Tibial artery (tissue), 4 donors: ENCODE measurements at regions not wholly inside any gene's neighbourhood (a gene's known extent, or its start where the extent isn't known, plus 50 kb on each side); places are given as distances from the start of the nearest gene placed in this dataset.
"Not testable (repeated sequence)": the region's sequence is repeated elsewhere in the genome, so short reads cannot be mapped to it uniquely, and the experiment has no call there.

Experiments used
- DNase-seq, 2 donors: peaks; one replicate each; pipeline ENCODE4 v3.0.0-alpha.2; 2019
- H3K27ac ChIP-seq, 2 donors: fragments of 200-600 bp; sonication (generic) in 1 of 2; 1 replicate in 1 of 2; 2 replicates in 1 of 2; pipeline ENCODE4 v1.5.1; 2018 to 2019; ENCODE audit warnings: mild to moderate bottlenecking in 1 of 2
- H3K27me3 ChIP-seq, 2 donors: fragments of 200-600 bp; sonication (generic) in 1 of 2; one replicate each; pipeline versions ENCODE4 v1.5.1 to v1.6.0; 2016 to 2019
- H3K36me3 ChIP-seq, 3 donors: fragments of 200-600 bp; sonication (generic) in 2 of 3; one replicate each; pipeline ENCODE4 v1.5.1; 2016 to 2019; ENCODE audit warnings: mild to moderate bottlenecking in 2 of 3
- H3K4me1 ChIP-seq, 4 donors: fragments of 200-600 bp; sonication (generic) in 2 of 4; 1 replicate in 3 of 4; 2 replicates in 1 of 4; pipeline ENCODE4 v1.5.1; 2016 to 2019
- H3K4me3 ChIP-seq, 2 donors: fragments of 200-600 bp; sonication (generic) in 1 of 2; 1 replicate in 1 of 2; 2 replicates in 1 of 2; pipeline ENCODE4 v1.5.1; 2018 to 2019; ENCODE audit warnings: mild to moderate bottlenecking in 2 of 2
- H3K9me3 ChIP-seq, 3 donors: fragments of 200-600 bp; sonication (generic) in 1 of 3; one replicate each; pipeline ENCODE4 v1.5.1; 2016 to 2019
- intact Hi-C: fragments of 100-400 bp; cut with DNase I; formaldehyde crosslinking; loops from one replicate; pipeline ENCODE4 v1.15.0; 2023; ENCODE audit warnings: low total_unique reads
- TF ChIP-seq, protein P1 (sequence below), 2 experiments: fragments of 200-600 bp in 1 of 2; fragments of 450-650 bp in 1 of 2; IDR thresholded peaks; one replicate each; pipeline ENCODE4 v1.5.1; 2017 to 2019; ENCODE audit warnings: antibody characterized with exemption in 2 of 2, mild to moderate bottlenecking in 1 of 2, moderate library complexity in 1 of 2

- TF ChIP-seq, protein P1, sequence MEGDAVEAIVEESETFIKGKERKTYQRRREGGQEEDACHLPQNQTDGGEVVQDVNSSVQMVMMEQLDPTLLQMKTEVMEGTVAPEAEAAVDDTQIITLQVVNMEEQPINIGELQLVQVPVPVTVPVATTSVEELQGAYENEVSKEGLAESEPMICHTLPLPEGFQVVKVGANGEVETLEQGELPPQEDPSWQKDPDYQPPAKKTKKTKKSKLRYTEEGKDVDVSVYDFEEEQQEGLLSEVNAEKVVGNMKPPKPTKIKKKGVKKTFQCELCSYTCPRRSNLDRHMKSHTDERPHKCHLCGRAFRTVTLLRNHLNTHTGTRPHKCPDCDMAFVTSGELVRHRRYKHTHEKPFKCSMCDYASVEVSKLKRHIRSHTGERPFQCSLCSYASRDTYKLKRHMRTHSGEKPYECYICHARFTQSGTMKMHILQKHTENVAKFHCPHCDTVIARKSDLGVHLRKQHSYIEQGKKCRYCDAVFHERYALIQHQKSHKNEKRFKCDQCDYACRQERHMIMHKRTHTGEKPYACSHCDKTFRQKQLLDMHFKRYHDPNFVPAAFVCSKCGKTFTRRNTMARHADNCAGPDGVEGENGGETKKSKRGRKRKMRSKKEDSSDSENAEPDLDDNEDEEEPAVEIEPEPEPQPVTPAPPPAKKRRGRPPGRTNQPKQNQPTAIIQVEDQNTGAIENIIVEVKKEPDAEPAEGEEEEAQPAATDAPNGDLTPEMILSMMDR (IDR thresholded peaks at IDR 0.05): no peak
Measured at GRCh38 chr5:117138523-117138922, 563.9 kb upstream of the SEMA6A start.

GRCh38 chr5:117135851-117136250 lies 561.2 kb upstream of the SEMA6A start:
- TF ChIP-seq, protein P1 (IDR thresholded peaks at IDR 0.05): no peak
- H3K4me1 ChIP-seq: no peaks in the 10 kb centered on the region
- intact Hi-C loops: no loop called here
- no peaks in the 10 kb centered on the region for H3K27me3 ChIP-seq
- no peak overlapping the region for H3K27ac ChIP-seq
- no peak for DNase-seq
- H3K36me3 ChIP-seq: no peaks in the 10 kb centered on the region
- no peak overlapping the region for H3K4me3 ChIP-seq
- H3K9me3 ChIP-seq: no peaks in the 10 kb centered on the region

More at GRCh38 chr5:117138523-117138922, 563.9 kb upstream of the SEMA6A start:
- Histone ChIP-seq H3K9me3 (no peaks in the 10 kb centered on the region), H3K4me3 (no peak overlapping the region), H3K4me1 (no peaks in the 10 kb centered on the region), H3K27me3 (no peaks in the 10 kb centered on the region), H3K27ac (no peak overlapping the region), H3K36me3 (no peaks in the 10 kb centered on the region)
- intact Hi-C loops: no loop called here
- no peak for DNase-seq

GRCh38 chr5:117133198-117133597 lies 558.6 kb upstream of the SEMA6A start:
- TF ChIP-seq, protein P1 (IDR thresholded peaks at IDR 0.05): no peak
- H3K36me3 ChIP-seq: no peaks in the 10 kb centered on the region
- H3K4me1 ChIP-seq: no peaks in the 10 kb centered on the region
- no peak for DNase-seq
- H3K4me3 ChIP-seq: no peak overlapping the region
- intact Hi-C loops: no loop called here
- H3K27ac ChIP-seq: no peak overlapping the region
- no peaks in the 10 kb centered on the region for H3K9me3 ChIP-seq
- H3K27me3 ChIP-seq: no peaks in the 10 kb centered on the region

DNA sequence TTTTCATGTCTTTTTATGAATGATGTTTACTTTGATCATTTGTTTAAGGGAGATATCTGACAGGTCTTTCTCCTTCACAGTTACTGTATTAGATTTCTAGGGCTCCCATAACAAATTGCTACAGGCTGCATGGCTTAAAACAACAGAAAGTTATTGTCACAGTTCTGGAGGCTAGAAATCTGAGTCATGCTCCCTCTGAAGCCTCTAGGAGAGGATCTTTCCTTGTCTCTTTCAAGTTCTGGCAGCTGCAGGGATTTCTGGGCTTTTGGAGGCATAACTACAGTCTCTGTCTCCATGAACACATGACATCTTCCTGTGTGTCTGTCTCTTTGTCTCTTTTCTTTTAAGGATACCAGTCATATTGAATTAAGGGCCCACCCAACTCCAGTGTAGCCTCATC lies 557.3 kb upstream of the SEMA6A start:
- intact Hi-C loops: no loop called here
- Histone ChIP-seq H3K27me3 (no peaks in the 10 kb centered on the region), H3K27ac (no peak overlapping the region), H3K36me3 (no peaks in the 10 kb centered on the region), H3K4me3 (no peak overlapping the region), H3K9me3 (no peaks in the 10 kb centered on the region), H3K4me1 (no peaks in the 10 kb centered on the region)
- TF ChIP-seq, protein P1 (IDR thresholded peaks at IDR 0.05): no peak
- no peak for DNase-seq

- Histone ChIP-seq H3K9me3 (no peaks in the 10 kb centered on the region), H3K4me1 (no peaks in the 10 kb centered on the region), H3K36me3 (no peaks in the 10 kb centered on the region), H3K27me3 (no peaks in the 10 kb centered on the region), H3K27ac (no peak overlapping the region), H3K4me3 (no peak overlapping the region)
- DNase-seq: no peak
- intact Hi-C loops: no loop called here
- TF ChIP-seq, protein P1 (IDR thresholded peaks at IDR 0.05): no peak
Measured at GRCh38 chr5:117131048-117131679, 556.5 kb upstream of the SEMA6A start.

DNA sequence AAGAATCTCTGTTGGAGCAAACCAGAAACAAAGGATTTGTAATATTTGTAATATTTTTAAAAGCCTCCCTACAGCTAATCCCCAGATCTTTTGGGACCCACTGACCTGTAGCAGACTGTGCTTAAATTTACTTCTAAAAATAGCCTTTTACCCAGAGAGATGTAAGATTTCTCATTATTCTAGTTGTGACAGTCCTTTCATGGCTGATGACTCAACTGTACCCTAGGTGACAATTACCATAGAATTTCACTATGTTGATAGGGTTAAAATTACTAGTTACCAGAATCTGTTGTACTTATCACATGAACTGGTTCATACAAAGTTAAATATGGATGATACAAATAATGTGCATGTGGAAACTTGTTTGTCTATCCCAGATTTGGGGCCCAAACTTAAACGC lies 543.9 kb upstream of the SEMA6A start:
- DNase-seq: no peak
- Histone ChIP-seq H3K27me3 (no peaks in the 10 kb centered on the region), H3K27ac (no peak overlapping the region), H3K4me1 (no peaks in the 10 kb centered on the region), H3K4me3 (no peak overlapping the region), H3K36me3 (no peaks in the 10 kb centered on the region), H3K9me3 (no peaks in the 10 kb centered on the region)
- TF ChIP-seq, protein P1 (IDR thresholded peaks at IDR 0.05): no peak
- intact Hi-C loops: no loop called here

DNA sequence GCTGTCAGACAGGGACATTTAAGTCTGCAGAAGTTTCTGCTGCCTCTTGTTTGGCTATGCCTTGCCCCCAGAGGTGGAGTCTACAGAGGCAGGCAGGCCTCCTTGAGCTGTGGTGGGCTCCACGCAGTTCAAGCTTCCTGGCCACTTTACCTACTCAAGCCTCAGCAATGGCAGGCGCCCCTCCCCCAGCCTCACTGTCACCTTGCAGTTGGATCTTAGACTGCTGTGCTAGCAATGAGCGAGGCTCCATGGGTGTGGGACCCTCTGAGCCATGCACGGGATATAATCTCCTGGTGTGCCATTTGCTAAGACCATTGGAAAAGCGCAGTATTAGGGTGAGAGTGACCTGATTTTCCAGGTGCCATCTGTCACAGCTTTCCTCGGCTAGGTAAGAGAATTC lies 542.7 kb upstream of the SEMA6A start:
- H3K4me3 ChIP-seq, intact Hi-C loops, DNase-seq, H3K36me3 ChIP-seq, H3K27me3 ChIP-seq, H3K4me1 ChIP-seq, H3K27ac ChIP-seq, H3K9me3 ChIP-seq: not testable (repeated sequence)
